ENCODE measurements at regions not wholly inside any gene's neighbourhood (a gene's known extent, or its start where the extent isn't known, plus 50 kb on each side); places are given as distances from the start of the nearest gene placed in this dataset.

GRCh38 chr2:48900321-48901014, 144.9 kb upstream of the LHCGR start:
- H3K4me3 ChIP-seq (replicated peaks in 1 of 2; ENCODE audit: low read depth in 2 of 2, low read length in 2 of 2), result no peak overlapping the region
- DNase-seq (ENCODE audit: low read depth in 2 of 2), result peak in 1 of 2 donors; percentile 47
- TF ChIP-seq CTCF (IDR thresholded peaks at IDR 0.05; ENCODE audit: low read depth, low read length), result no peak

GRCh38 chr2:48896870-48897269, 141.3 kb upstream of the LHCGR start:
- H3K4me3 ChIP-seq (replicated peaks in 1 of 2; ENCODE audit: low read depth in 2 of 2, low read length in 2 of 2), result no peak overlapping the region
- no peak for TF ChIP-seq CTCF (IDR thresholded peaks at IDR 0.05; ENCODE audit: low read depth, low read length)
- no peak for DNase-seq (ENCODE audit: low read depth in 2 of 2)

GRCh38 chr2:48890454-48891131, 135.1 kb upstream of the LHCGR start:
- no peak overlapping the region for H3K4me3 ChIP-seq (replicated peaks in 1 of 2; ENCODE audit: low read depth in 2 of 2, low read length in 2 of 2)
- TF ChIP-seq CTCF (IDR thresholded peaks at IDR 0.05; ENCODE audit: low read depth, low read length), result no peak
- no peak for DNase-seq (ENCODE audit: low read depth in 2 of 2)

GRCh38 chr2:48888066-48888465, 132.5 kb upstream of the LHCGR start:
- no peak overlapping the region for H3K4me3 ChIP-seq (replicated peaks in 1 of 2; ENCODE audit: low read depth in 2 of 2, low read length in 2 of 2)
- TF ChIP-seq CTCF (IDR thresholded peaks at IDR 0.05; ENCODE audit: low read depth, low read length), result no peak
- DNase-seq (ENCODE audit: low read depth in 2 of 2), result no peak

GRCh38 chr2:48886919-48887318, 131.4 kb upstream of the LHCGR start:
- DNase-seq (ENCODE audit: low read depth in 2 of 2), result no peak
- no peak for TF ChIP-seq CTCF (IDR thresholded peaks at IDR 0.05; ENCODE audit: low read depth, low read length)
- H3K4me3 ChIP-seq (replicated peaks in 1 of 2; ENCODE audit: low read depth in 2 of 2, low read length in 2 of 2), result no peak overlapping the region

GRCh38 chr2:48885841-48886240, 130.3 kb upstream of the LHCGR start:
- DNase-seq (ENCODE audit: low read depth in 2 of 2), result no peak
- no peak overlapping the region for H3K4me3 ChIP-seq (replicated peaks in 1 of 2; ENCODE audit: low read depth in 2 of 2, low read length in 2 of 2)
- no peak for TF ChIP-seq CTCF (IDR thresholded peaks at IDR 0.05; ENCODE audit: low read depth, low read length)

Data from cardiac fibroblast (primary cell).